NCI-H2196 treated with DMSO at 0.1 percent for 48 hours (cell line): ENCODE measurements at regions not wholly inside any gene's neighbourhood (a gene's known extent, or its start where the extent isn't known, plus 50 kb on each side); places are given as distances from the start of the nearest gene placed in this dataset.
"Not testable (repeated sequence)": the region's sequence is repeated elsewhere in the genome, so short reads cannot be mapped to it uniquely, and the experiment has no call there.

Experiments
- DNase-seq: peaks from one replicate; lab custom pipeline; 2025; ENCODE audit not compliant: unreplicated experiment; lab: John Stamatoyannopoulos, UW

DNA sequence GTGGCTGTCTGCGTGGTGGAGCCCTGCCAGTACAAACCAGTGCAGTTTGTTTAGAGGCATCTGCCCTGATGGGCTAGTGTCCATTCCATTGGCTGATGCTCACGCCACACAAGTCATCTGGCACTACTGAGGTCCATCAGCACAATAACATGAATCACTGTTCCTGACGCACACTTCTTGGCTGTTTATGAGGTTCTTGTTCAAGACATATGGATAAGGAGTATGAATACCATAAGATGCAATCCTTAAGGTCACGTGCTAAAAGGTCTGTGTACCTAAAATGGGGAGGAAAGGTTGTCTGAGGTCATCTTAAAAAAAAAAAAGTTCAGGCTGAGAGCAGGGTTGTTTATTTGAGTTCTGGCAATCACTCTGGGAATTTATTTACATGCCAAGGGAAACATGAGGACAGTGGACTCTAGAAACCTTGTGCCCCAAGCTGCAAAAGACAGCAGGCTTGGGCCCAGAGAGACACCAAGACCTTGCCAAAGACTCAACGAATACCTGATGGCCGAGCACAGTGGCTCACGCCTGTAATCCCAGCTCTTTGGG, 54.1 kb upstream of the SHLD1 start:
- DNase-seq = no peak

DNA sequence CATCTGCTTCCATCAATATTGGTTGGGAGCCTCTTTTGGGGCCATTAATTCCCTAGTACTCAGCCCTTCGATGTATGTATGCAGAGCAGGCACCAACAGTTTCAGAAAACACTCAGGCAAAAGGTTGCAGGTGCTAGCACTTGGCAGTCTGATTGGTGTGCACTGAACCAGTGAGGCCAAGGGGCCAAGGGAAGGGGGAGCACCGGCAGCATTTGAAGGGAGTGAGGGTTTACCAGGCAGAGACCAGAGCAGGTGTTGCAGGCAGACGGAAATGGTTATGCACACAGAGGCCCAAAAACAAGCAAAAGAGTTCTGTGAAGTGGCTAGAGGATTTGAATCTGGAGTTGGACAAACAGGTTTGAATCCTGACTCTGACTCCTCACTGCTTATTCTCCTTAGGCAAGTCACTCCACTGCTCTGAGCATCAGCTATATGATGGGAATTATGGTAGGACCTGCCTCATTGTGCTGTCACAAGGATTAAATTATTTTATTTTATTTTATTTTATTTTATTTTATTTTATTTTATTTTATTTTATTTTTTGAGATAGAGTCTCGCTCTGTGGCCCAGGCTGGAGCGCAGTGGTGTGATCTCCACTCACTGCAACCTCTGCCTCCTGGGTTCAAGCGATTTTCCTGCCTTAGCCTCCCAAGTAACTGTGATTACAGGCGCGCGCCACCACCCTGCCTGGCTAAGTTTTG, 58.1 kb upstream of the SHLD1 start:
- peak; percentile 89 for DNase-seq

DNA sequence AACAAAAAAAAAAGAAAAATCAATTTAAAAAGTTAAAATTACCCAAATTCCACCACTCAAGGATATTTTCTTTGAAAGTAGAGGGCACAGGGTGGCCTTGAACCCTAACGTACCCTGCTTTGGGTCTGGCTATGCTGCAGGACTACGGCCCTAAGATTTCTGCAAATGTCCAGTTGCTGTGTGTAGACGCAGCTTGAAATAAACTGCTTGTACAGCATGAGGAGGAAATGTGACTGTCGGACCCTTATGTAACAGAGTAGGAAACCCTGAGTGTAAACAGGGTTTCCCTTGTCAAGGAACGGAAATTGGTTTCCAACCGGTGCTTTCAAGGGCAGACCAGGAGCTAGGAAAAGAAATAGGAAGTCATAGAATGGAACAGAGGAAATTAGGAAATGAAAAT, 60.7 kb upstream of the SHLD1 start:
- no peak for DNase-seq

DNA sequence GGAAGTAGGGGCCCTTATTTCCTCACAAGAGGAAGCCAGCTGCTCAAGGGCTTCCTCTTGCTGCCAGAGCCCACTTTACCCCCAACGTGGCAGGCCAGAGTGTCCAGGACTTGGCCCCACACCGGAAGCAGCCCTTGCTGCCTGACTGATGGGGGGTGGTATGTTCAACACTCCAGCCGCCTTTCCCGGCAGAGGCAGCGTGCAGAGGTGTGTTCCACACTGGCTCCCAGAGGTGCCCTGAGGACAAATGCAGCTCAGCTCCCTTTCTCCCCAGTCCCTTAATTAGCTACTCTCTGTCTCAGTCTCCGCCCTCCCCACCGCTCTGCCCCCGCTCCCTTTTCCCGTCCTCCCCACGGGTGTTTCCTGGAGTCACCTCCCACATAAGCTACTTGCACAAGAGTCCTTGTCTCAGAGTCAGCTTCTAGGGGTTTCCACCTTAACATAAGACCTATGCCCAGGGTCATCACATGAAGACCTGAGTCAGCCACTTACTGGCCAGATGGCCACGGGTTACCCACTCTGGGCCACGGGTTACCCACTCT, 61.7 kb upstream of the SHLD1 start:
- no peak for DNase-seq

DNA sequence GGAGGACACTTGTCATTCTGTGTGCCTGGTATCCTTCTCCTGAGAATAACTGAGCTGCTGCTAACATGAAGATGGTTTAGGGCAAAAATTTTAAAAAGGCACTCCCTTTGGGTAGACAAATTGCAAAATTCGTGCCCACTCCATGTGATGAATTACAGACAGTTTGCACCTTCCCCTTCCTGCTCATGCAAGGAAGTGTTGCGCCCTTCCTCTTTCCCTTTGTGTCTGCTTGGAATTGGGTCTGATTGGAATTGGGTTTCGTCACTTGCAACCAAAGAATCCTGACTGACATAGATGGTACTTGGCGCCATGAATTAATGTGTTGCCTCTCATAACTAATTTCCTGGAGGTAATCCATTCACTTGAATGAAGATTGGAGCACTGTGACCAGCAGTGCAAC, 62.3 kb upstream of the SHLD1 start:
- DNase-seq = no peak

DNA sequence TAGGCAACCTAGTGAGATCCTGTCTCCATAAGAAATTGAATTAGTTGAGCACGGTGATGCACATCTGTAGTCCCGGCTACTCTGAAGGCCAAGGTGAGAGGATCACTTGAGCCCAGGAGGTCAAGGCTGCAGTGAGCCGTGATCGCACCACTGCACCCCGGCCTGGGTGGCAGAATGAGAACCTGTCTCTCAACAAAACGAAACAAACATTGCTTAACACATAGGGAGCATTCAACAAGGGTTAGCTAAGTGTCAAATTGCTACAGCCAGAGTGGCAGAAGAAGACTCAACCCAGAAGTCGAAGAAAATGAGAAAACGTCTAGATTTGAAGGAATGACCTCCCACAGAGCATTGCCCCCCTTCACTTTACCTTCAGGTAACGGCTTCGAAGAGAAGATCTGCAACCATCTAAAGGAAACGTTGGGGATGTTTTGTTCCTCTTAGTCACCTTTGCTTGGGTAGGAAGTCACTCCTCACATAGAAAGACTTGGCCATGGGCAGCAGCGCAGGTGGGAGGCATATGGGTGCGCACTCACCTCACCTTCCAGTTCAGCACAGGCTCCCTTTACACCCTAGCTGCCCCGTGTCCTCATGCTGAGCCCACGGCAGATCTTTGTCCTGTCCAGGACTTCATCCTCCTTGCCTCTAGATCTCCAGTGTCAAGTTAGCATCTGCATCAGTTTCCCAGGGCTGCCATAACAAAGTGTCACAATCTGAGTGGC, 63.7 kb upstream of the SHLD1 start:
- no peak for DNase-seq

DNA sequence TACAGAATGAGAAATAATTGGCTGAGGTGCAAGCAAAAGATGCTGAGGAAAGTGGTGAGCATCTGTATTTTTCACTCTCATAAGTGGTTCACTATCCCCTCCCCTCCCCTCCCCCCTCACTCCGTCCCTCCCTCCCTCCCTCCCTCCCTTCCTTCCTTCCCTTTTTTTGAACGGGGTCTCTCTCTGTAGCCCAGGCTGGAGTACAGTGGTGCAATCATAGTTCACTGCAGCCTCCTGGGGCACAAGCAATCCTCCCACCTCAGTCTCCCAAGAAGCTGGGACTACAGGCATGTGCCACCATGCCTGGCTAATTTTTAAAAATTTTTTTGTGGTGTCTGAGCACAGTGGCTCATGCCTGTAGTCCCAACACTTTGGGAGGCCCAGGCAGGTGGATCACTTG, 67.6 kb upstream of the SHLD1 start:
- not testable (repeated sequence) for DNase-seq

DNA sequence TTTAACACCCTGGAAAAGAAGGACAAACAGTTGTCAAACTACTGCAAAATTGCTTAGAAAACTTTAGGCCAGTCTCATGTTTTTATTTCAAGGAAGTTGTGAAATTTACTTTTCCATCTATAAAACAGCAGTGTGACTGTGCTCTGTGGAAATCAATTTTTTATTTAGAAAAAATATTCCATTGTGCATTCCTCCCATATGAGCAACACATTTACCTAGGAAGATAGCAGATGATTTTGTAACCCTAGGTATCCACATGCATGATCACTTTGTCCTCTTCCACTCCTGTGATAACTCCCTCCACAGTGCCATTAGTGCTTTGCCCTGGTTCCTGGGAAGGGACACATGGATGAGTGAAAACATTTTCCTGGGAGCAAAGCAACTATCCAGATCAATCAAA, 69.4 kb upstream of the GPCPD1 start:
- DNase-seq = no peak

DNA sequence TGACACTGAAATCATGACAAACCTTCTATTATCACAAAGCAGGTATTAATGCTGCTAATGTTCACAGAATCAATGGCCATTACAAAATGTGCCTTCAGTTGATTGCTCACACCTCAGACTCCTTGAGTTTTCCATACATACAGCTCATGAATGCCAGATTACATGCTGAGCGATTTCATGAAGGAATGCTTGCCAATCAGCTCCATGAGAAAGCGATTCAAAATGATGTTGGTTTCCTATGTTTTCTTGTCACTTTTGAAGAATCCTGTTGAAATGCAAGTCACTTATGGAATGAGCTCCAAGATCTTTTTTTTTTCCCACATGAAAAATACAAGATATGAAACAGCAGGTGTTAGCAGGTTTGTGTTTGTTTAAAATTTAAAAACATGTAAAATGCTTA, 68.0 kb upstream of the GPCPD1 start:
- no peak for DNase-seq

DNA sequence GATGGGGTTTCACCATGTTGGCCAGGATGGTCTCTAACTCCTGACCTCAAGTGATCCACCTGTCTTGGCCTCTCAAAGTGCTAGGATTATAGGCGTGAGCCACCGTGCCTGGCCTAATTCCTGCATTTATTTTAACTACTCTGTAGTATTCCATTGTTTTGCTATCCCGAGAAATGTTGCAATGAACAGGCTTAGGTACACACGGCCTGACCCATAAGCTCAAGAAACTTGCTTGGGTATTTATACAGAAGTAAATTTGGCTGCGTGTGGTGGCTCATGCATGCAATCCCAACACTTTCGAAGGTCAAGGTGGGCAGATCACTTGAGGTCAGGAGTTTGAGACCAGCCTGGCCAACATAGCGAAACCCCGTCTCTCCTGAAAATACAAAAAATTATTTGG, 67.1 kb upstream of the GPCPD1 start:
- not testable (repeated sequence) for DNase-seq

DNA sequence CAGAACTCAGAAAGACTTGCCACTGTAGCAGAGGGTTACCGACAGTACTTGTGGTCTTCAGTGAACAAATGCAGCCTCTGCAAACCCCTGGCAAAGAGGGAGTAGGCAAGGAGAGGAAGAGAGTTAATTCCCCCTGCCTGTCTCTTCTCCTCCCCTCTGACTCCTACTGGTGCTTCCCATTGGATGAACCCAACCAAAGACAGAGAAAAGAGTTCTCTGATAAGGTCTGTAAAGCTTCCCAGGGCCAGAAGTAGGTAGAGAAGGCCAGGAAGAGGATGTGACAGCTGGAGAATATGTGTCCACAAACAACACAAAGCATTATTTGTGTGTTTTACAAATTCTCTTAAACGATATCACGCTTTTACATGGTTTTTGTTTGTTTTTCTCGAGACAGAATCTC, 66.6 kb upstream of the GPCPD1 start:
- DNase-seq = no peak

DNA sequence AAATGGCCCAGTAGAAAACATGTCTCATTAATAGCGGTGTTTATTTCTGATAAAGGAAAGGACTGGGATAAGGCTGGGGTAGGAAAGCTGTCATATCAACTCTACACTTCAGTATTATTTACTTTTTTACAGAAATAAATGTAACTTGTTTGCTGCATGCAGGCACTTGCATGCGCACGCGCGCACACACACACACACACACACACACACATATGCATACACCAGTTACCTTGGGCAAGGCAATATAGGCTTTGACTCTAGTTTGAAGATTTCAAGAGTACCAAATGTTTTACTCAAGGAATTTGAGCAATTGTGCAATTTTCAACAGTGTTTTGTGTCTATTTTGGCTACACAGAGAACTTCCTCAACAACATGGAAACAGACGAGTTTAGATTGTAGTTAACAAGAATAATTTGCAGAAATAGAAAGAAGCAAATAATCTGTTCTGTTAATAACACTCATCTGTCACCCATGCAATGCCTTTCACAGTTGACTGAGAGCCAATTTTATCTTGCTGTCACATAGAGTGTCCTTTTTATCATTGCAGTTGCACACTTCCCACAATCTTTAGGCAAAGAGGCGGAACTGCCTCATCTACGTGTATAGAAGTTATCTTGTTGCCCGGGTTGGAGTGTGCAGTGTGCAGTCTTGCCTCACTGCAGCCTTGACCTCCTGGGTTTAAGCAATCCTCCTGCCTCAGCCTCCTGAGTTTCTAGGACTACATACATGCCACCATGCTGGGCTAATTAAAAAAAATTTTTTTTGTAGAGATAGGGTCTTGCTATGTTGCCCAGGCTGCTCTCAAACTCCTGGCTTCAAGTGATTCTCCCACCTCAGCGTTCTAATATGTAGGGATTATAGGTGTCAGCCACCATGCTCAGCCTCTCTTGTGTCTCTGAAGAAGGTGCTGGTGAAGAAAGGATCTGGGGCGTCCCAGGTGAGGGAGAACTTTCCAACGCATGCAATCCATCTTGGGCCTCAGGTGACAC, 64.6 kb upstream of the GPCPD1 start:
- no peak for DNase-seq

DNA sequence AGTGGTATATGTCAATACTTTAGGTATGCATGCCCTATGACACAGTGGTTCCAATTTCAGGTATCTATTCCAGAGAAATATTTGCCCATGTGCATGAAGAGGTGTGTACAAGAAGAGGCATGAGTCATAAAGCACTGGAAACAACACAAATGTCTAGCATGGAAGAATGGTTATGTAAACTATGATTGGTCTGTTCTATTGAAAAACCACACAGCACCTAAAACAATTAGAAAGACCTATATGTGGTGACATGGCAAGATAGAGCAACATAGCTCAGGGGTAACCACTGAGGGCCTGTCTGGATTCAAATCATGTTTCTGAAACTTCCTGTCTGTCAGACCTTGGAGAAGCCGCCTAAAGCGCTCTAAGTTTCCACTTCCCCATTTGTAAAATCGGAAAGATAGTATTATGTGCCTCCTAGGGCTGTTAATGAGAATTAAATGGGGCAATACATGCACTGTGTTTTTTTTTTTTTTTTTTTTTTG, 63.4 kb upstream of the GPCPD1 start:
- peak; percentile 40 for DNase-seq

DNA sequence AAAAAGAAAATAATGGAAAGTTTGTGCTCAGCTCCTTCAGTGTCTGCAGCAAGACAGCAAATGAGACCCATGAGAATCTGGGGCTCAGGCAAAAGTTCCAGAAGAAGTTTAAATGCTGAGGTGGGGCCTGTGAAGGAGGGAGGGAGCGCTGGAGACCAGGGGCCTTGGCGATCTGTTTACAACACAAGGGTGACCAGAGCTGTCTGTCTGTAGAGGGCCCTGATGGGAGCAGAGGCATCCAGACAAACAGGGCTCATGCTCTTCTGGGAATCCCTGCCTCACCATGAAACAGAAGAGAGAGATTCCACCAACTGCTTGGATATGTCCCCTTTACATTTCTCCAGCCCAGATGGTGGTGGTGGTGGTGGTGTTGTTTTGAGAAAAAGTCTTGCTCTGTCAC, 60.1 kb upstream of the GPCPD1 start:
- no peak for DNase-seq

DNA sequence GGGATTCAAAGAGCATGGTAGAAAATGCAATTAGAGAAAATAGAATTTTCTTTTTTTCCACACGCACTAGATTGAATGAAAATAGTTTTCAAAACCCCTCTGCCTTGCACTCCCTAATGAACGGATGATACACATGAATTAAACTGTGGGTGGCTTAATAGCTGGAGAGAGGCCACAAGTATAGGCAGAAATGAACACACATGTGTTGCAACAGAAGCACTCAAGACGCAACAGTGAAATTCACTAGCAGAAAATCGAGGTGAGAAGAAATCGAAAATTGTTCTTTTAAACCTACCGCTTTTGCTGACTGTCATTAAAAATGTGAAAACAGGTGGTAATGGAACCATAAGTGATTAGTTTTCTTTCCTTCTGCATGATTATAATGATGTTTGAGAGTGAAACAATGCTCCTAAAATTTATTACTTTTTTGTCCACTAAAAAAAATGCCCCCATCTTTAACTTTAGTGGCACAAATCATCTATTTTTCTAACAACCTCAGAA, 59.3 kb upstream of the GPCPD1 start:
- no peak for DNase-seq

DNA sequence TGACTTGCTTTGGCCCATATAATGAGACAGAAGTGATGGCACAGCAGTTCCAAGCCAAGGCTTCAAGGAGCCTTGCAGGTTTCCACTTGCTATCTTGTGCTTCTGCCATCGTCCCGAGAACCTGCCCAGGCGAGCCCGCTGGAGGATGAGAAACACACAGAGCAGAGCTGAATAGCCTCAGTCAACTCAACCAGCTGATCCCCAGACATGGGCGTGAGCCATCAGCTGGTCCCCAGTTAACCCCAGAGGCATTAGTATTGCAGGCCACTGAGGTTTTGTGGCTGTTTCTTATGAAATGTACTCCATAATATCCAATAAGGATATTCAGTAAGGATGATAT, 57.7 kb upstream of the GPCPD1 start:
- no peak for DNase-seq

DNA sequence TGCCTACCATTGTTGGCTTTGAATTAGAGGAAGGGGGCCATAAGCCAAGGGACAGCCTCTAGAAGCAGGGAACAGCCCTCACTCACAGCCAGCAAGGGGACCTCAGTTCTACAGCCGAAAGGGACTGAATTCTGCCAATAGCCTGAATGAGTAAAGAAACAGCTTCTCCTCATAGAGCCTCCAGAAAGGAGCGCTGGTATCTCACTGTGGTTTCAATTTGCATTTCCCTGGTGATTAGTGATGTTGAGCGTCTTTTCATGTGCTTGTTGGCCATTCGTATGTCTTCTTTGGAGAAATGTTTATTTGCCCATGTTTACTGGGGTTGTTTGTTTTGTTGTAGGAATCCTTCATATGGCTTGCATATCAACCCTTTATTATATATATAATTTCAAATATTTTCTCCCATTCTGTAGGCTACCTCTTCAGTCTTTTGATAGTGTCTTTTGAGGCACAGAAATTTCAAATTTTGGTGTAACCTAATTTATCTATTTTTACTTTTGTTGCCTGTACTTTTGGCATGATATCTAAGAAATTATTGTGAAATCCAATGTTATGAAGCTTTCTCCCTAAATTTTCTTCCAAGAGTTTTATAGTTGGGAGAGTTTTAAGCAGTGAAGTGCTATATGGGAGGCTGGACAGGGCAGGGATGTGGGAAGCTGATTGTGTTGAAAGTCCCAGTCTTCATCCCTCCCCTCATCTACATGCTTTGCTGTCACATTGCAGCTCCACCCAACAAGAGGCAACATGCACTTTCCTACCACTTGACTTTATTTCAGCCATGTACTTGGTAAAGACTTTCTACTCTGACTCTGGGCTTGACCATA, 57.1 kb upstream of the GPCPD1 start:
- no peak for DNase-seq

DNA sequence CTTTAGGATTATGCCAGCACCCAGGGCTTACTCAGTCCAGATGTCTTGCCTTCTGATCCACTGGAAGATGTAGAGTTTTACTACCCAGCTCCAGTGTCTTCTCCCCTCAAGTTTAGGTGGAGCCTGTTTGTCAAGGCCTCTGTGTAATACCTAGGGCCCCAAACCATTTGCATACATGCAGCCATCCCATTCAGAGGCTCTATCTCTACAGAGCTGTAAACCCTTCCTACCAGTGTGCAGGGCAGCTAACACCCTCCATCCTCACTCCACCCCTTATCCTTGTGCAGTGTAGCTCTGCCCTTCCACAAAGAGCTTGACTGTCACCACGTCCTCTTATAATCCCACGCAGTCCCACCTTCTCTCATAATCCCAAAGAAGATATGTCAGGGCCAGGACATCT, 54.6 kb upstream of the GPCPD1 start:
- no peak for DNase-seq

DNA sequence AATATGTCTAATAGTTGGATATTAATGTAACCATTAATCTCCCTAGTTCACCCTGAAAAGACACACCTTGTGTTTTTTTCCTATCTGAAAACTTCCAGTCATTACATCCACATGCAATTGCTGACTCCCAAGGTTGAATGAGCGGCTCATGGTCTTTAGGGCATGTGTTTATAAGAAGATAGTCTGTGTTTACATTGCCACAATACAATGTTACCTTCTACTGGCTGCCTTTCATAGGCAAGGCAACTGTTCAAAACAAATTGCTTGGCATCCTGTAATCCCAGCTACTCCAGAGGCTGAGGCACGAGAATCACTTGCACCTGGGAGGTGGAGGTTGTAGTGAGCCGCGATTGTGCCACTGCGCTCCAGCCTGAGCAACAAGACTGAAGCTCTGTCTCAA, 52.6 kb upstream of the GPCPD1 start:
- DNase-seq = no peak

DNA sequence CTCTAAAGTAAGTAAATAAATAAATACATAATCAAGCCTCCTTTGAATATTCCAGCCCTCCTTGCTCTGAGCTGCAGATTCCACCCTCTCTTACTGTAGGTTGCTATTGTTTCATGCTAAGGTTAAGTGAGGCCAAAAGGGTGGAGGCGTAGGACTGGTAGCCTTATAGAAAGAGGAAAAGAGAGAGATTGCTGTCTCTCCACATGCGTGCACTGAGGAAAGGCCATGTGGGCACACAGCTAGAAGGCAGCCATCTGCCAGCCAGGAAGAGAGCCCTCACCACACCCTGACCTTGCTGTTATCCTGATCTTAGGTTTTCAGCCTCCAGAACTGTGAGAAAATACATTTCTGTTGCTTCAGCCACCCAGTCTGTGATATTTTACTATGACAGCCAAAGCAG, 52.0 kb upstream of the GPCPD1 start:
- no peak for DNase-seq
